ENCODE measurements at regions not wholly inside any gene's neighbourhood (a gene's known extent, or its start where the extent isn't known, plus 50 kb on each side); places are given as distances from the start of the nearest gene placed in this dataset.
"Not testable (repeated sequence)": the region's sequence is repeated elsewhere in the genome, so short reads cannot be mapped to it uniquely, and the experiment has no call there.

DNA sequence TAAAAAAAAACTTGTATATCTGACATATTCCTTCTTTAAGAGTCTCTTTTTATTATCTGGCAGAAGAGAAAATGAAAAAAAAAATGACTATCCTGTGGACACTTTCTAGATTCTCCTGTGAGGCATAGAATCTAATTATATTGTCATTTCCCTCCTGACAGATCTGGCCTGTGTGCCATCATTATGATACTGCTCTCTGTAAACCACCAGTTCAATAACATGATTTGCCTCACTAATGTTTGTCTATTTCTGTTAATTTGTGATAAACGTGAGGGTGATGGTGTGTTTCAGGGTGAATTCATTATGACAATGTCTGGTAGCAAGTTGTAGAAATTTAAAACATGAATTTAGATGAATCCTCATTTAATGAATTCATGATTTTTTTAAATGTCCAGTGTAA, 844.5 kb upstream of the ADGRB3 start:
- Histone ChIP-seq H3K9me3 (ENCODE audit: low read depth) (no peaks in the 10 kb centered on the region), H3K27ac (no peak overlapping the region), H3K4me3 (no peak overlapping the region), H2AFZ (no peak overlapping the region), H3K79me2 (no peaks in the 10 kb centered on the region), H3K4me2 (no peak overlapping the region), H3K9me2 (replicated peaks; ENCODE audit: insufficient read depth) (no peaks in the 10 kb centered on the region), H3K4me1 (ENCODE audit: insufficient read depth) (no peaks in the 10 kb centered on the region), H4K20me1 (ENCODE audit: insufficient read depth, poor library complexity, severe bottlenecking) (no peaks in the 10 kb centered on the region), H3K27me3 (no peaks in the 10 kb centered on the region), H3K36me3 (replicated peaks; ENCODE audit: insufficient read depth, low read depth) (no peaks in the 10 kb centered on the region)
- 76% methylated on average over 1 of the region's 1 CpG for WGBS (ENCODE audit: low lambda C conversion rate, missing lambda C conversion rate)
- TF ChIP-seq EZH2 (IDR thresholded peaks at IDR 0.05; ENCODE audit: borderline replicate concordance) = no peak
- TF ChIP-seq EZH2phosphoT487 (IDR thresholded peaks at IDR 0.05; ENCODE audit: low read depth, severe bottlenecking, unreplicated experiment) = no peak
- TF ChIP-seq, protein P1, sequence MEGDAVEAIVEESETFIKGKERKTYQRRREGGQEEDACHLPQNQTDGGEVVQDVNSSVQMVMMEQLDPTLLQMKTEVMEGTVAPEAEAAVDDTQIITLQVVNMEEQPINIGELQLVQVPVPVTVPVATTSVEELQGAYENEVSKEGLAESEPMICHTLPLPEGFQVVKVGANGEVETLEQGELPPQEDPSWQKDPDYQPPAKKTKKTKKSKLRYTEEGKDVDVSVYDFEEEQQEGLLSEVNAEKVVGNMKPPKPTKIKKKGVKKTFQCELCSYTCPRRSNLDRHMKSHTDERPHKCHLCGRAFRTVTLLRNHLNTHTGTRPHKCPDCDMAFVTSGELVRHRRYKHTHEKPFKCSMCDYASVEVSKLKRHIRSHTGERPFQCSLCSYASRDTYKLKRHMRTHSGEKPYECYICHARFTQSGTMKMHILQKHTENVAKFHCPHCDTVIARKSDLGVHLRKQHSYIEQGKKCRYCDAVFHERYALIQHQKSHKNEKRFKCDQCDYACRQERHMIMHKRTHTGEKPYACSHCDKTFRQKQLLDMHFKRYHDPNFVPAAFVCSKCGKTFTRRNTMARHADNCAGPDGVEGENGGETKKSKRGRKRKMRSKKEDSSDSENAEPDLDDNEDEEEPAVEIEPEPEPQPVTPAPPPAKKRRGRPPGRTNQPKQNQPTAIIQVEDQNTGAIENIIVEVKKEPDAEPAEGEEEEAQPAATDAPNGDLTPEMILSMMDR (IDR thresholded peaks at IDR 0.05; ENCODE audit: poor library complexity) = no peak
- DNase-seq (ENCODE audit: low spot score) = no peak

DNA sequence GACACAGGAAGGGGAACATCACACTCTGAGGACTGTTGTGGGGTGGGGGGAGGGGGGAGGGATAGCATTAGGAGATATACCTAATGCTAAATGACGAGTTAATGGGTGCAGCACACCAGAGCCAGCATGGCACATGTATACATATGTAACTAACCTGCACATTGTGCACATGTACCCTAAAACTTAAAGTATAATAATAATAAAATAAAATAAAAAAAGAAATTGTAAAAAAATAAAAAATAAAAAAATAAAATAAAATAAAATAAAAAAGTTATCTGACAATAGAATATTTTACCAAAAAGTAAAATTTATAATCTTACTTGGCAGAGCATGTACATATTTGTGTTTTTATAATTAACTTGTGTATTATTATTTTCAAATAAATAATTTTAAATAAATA, 848.0 kb upstream of the ADGRB3 start:
- H2AFZ ChIP-seq = not testable (repeated sequence)

DNA sequence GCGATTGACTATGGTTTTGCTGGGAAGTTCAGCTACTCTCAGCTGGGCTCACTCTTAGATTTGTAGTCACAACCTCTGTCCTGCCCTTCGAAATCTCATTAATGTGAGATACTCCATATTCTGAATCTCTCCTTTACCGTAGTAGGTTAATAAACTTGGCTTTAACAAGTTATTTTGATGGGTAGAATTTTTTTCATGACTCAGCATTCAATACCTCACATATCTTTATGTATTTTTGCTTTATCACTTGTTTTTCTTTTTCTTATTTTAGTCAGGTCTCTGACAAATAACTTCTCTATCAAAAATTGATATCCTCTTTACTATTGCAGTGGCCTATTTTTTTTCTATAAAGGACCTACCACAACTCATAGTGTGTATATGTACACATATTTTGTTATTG, 855.2 kb upstream of the ADGRB3 start:
- 78% methylated on average over 3 of the region's 3 CpGs for WGBS (ENCODE audit: low lambda C conversion rate, missing lambda C conversion rate)
- Histone ChIP-seq H3K36me3 (replicated peaks; ENCODE audit: insufficient read depth, low read depth) (no peaks in the 10 kb centered on the region), H3K4me3 (no peak overlapping the region), H3K4me1 (ENCODE audit: insufficient read depth) (no peaks in the 10 kb centered on the region), H3K27ac (no peak overlapping the region), H3K27me3 (no peaks in the 10 kb centered on the region), H2AFZ (no peak overlapping the region), H4K20me1 (ENCODE audit: insufficient read depth, poor library complexity, severe bottlenecking) (no peaks in the 10 kb centered on the region), H3K79me2 (no peaks in the 10 kb centered on the region), H3K9me3 (ENCODE audit: low read depth) (no peaks in the 10 kb centered on the region), H3K9me2 (replicated peaks; ENCODE audit: insufficient read depth) (no peaks in the 10 kb centered on the region), H3K4me2 (no peak overlapping the region)
- DNase-seq (ENCODE audit: low spot score) = no peak
- TF ChIP-seq EZH2 (IDR thresholded peaks at IDR 0.05; ENCODE audit: borderline replicate concordance) (no peak), EZH2phosphoT487 (IDR thresholded peaks at IDR 0.05; ENCODE audit: low read depth, severe bottlenecking, unreplicated experiment) (no peak)
- TF ChIP-seq, protein P1 (IDR thresholded peaks at IDR 0.05; ENCODE audit: poor library complexity) = no peak

More for the DNA sequence above, 848.0 kb upstream of the ADGRB3 start:
- H4K20me1 ChIP-seq (ENCODE audit: insufficient read depth, poor library complexity, severe bottlenecking); H3K27ac ChIP-seq; H3K36me3 ChIP-seq (replicated peaks; ENCODE audit: insufficient read depth, low read depth); H3K9me3 ChIP-seq (ENCODE audit: low read depth); H3K4me1 ChIP-seq (ENCODE audit: insufficient read depth); H3K4me3 ChIP-seq; H3K79me2 ChIP-seq; H3K9me2 ChIP-seq (replicated peaks; ENCODE audit: insufficient read depth); H3K27me3 ChIP-seq; DNase-seq (ENCODE audit: low spot score); H3K4me2 ChIP-seq: not testable (repeated sequence)
- 80% methylated on average over 1 of the region's 1 CpG for WGBS (ENCODE audit: low lambda C conversion rate, missing lambda C conversion rate)

DNA sequence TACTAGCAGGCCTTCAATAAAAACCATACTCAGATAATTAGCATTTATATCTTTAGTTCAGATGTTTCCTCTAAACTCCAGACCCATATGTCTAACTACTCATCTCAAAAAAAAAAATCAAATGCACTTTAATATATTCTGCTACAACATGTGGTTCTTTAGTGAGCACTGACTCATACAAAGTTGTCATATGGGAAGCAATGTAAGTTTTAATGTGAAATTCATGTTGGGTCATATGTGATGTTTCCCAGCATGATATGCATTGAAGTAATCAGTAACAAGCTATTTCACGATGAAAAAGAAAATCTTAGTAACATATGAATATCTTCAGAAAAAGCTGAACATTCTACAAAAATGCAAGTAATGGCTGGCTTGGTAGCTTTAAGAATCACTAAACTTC, 859.7 kb upstream of the ADGRB3 start:
- no peaks in the 10 kb centered on the region for H3K9me3 ChIP-seq (ENCODE audit: low read depth)
- no peaks in the 10 kb centered on the region for H3K27me3 ChIP-seq
- H3K4me1 ChIP-seq (ENCODE audit: insufficient read depth) = no peaks in the 10 kb centered on the region
- no peaks in the 10 kb centered on the region for H3K79me2 ChIP-seq
- H3K4me2 ChIP-seq = no peak overlapping the region
- TF ChIP-seq EZH2 (IDR thresholded peaks at IDR 0.05; ENCODE audit: borderline replicate concordance) (no peak), EZH2phosphoT487 (IDR thresholded peaks at IDR 0.05; ENCODE audit: low read depth, severe bottlenecking, unreplicated experiment) (no peak)
- TF ChIP-seq, protein P1 (IDR thresholded peaks at IDR 0.05; ENCODE audit: poor library complexity) = no peak
- H3K4me3 ChIP-seq = no peak overlapping the region
- no peak overlapping the region for H2AFZ ChIP-seq
- 81% methylated on average over 1 of the region's 1 CpG for WGBS (ENCODE audit: low lambda C conversion rate, missing lambda C conversion rate)
- no peaks in the 10 kb centered on the region for H3K36me3 ChIP-seq (replicated peaks; ENCODE audit: insufficient read depth, low read depth)
- H3K27ac ChIP-seq = no peak overlapping the region
- no peak for DNase-seq (ENCODE audit: low spot score)
- no peaks in the 10 kb centered on the region for H4K20me1 ChIP-seq (ENCODE audit: insufficient read depth, poor library complexity, severe bottlenecking)
- H3K9me2 ChIP-seq (replicated peaks; ENCODE audit: insufficient read depth) = no peaks in the 10 kb centered on the region

Measured in hepatocyte (in vitro differentiated cells).